HepG2 (cell line): ENCODE measurements at regions not wholly inside any gene's neighbourhood (a gene's known extent, or its start where the extent isn't known, plus 50 kb on each side); places are given as distances from the start of the nearest gene placed in this dataset.

Experiments
- BCLAF1 ChIP-seq: fragments of 450-650 bp; IDR thresholded peaks from 2 replicates; pipeline ENCODE4 v1.6.1; 2017; ENCODE audit warnings: mild to moderate bottlenecking
- HIC2 ChIP-seq: sonication (generic); formaldehyde crosslinking; IDR thresholded peaks from 2 replicates; pipeline ENCODE4 v1.9.0; 2022; ENCODE audit warnings: low read depth, missing genetic modification reagents
- HMG20A ChIP-seq: IDR thresholded peaks from 2 replicates; pipeline ENCODE4 v1.6.1; 2016; ENCODE audit warnings: borderline replicate concordance
- IRX3 ChIP-seq: sonication (generic); formaldehyde crosslinking; IDR thresholded peaks from 2 replicates; pipeline ENCODE4 v1.8.1; 2023; ENCODE audit warnings: mild to moderate bottlenecking, low read depth, missing genetic modification reagents, borderline replicate concordance
- MAF1 ChIP-seq: sonication (generic); formaldehyde crosslinking; IDR thresholded peaks from 2 replicates; pipeline ENCODE4 v1.5.0; 2020; ENCODE audit warnings: missing genetic modification reagents, borderline replicate concordance
- MED13 ChIP-seq: sonication (generic); formaldehyde crosslinking; IDR thresholded peaks from 2 replicates; pipeline ENCODE4 v1.5.0; 2020; ENCODE audit warnings: missing genetic modification reagents
- NCOA1 ChIP-seq: sonication (generic); formaldehyde crosslinking; IDR thresholded peaks from 2 replicates; pipeline ENCODE4 v1.9.0; 2021; ENCODE audit warnings: missing genetic modification reagents
- NFKBIZ ChIP-seq: IDR thresholded peaks from 2 replicates; pipeline ENCODE4 v1.6.1; 2018; ENCODE audit warnings: missing genetic modification reagents, missing compliant biosample characterization
- SOX5 ChIP-seq: IDR thresholded peaks from 2 replicates; pipeline ENCODE4 v1.6.1; 2016; ENCODE audit warnings: borderline replicate concordance
- SRF ChIP-seq: IDR thresholded peaks from 2 replicates; pipeline ENCODE4 v1.6.1; 2011; ENCODE audit warnings: mild to moderate bottlenecking, low read depth, low read length, moderate library complexity
- TCF7L2 ChIP-seq: IDR thresholded peaks from 2 replicates; pipeline ENCODE4 v1.6.1; 2011; ENCODE audit warnings: mild to moderate bottlenecking, low read depth, low read length, moderate library complexity
- WIZ ChIP-seq: sonication (generic); formaldehyde crosslinking; IDR thresholded peaks from 2 replicates; pipeline ENCODE4 v1.5.1; 2020; ENCODE audit warnings: mild to moderate bottlenecking, missing genetic modification reagents
- YY1 ChIP-seq: IDR thresholded peaks from 2 replicates; pipeline ENCODE4 v1.6.1; 2011; ENCODE audit warnings: low read length, low read depth, moderate library complexity, mild to moderate bottlenecking; ENCODE audit not compliant: insufficient read depth, insufficient replicate concordance
- ZBTB37 ChIP-seq: sonication (generic); formaldehyde crosslinking; IDR thresholded peaks from 2 replicates; pipeline ENCODE4 v1.4.0; 2020; ENCODE audit warnings: mild to moderate bottlenecking, missing genetic modification reagents
- ZNF282 ChIP-seq: fragments of 450-650 bp; IDR thresholded peaks from 2 replicates; pipeline ENCODE4 v1.6.1; 2018; ENCODE audit not compliant: partially characterized antibody
- ZNF335 ChIP-seq: sonication (generic); formaldehyde crosslinking; IDR thresholded peaks from 2 replicates; pipeline ENCODE4 v1.4.0; 2020; ENCODE audit warnings: missing genetic modification reagents
- ZNF460 ChIP-seq: sonication (generic); formaldehyde crosslinking; IDR thresholded peaks from 2 replicates; pipeline ENCODE4 v1.5.1; 2020; ENCODE audit warnings: missing genetic modification reagents, mild to moderate bottlenecking, borderline replicate concordance
- ZNF782 ChIP-seq: sonication (generic); formaldehyde crosslinking; IDR thresholded peaks from 2 replicates; pipeline ENCODE4 v1.4.0; 2020; ENCODE audit warnings: missing genetic modification reagents, mild to moderate bottlenecking, borderline replicate concordance
- ZNF841 ChIP-seq: sonication (generic); formaldehyde crosslinking; IDR thresholded peaks from 2 replicates; pipeline ENCODE4 v1.8.1; 2023; ENCODE audit warnings: missing genetic modification reagents, borderline replicate concordance
- TF ChIP-seq, protein P1 (sequence below): sonication (generic); IDR thresholded peaks from 2 replicates; pipeline ENCODE4 v1.6.1; 2016; ENCODE audit warnings: low read depth, borderline replicate concordance
- TF ChIP-seq, protein P2 (sequence below): IDR thresholded peaks from 2 replicates; pipeline ENCODE4 v1.6.1; 2016; ENCODE audit warnings: missing genetic modification reagents, missing compliant biosample characterization

- TF ChIP-seq WIZ (CRISPR knock-in tag), result no peak
- TF ChIP-seq ZBTB37 (CRISPR knock-in tag), result no peak
- no peak for TF ChIP-seq ZNF782 (CRISPR knock-in tag)
- TF ChIP-seq, protein P1, sequence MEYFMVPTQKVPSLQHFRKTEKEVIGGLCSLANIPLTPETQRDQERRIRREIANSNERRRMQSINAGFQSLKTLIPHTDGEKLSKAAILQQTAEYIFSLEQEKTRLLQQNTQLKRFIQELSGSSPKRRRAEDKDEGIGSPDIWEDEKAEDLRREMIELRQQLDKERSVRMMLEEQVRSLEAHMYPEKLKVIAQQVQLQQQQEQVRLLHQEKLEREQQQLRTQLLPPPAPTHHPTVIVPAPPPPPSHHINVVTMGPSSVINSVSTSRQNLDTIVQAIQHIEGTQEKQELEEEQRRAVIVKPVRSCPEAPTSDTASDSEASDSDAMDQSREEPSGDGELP, result peak; percentile 38; the same call in 1 of the 2 replicates
- TF ChIP-seq SRF, result no peak
- TF ChIP-seq IRX3 (CRISPR knock-in tag), result no peak
- TF ChIP-seq BCLAF1, result no peak
- TF ChIP-seq ZNF335 (CRISPR knock-in tag), result 0 out of 2 replicates have a peak, but pooled peaks have one; percentile 22
- TF ChIP-seq ZNF282, result no peak
- TF ChIP-seq NFKBIZ, result peak; percentile 64; the same call in 1 of the 2 replicates
- TF ChIP-seq HIC2, result no peak
- peak; percentile 11 for TF ChIP-seq YY1
- no peak for TF ChIP-seq TCF7L2
- peak; percentile 85 for TF ChIP-seq HMG20A (CRISPR knock-in tag)
- TF ChIP-seq, protein P2, sequence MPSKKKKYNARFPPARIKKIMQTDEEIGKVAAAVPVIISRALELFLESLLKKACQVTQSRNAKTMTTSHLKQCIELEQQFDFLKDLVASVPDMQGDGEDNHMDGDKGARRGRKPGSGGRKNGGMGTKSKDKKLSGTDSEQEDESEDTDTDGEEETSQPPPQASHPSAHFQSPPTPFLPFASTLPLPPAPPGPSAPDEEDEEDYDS (CRISPR knock-in tag), result no peak
- TF ChIP-seq ZNF841, result no peak
- TF ChIP-seq MED13, result no peak
- no peak for TF ChIP-seq MAF1
- no peak for TF ChIP-seq NCOA1 (CRISPR knock-in tag)
- TF ChIP-seq ZNF460, result no peak; the same call in 1 of the 2 replicates
- peak; percentile 89 for TF ChIP-seq SOX5 (CRISPR knock-in tag)
These were observed 58.3 kb upstream of the TRAK1 start (continued) for GRCh38 chr3:42032693-42033349.
